Heart left ventricle (tissue), 16 donors: ENCODE measurements at regions not wholly inside any gene's neighbourhood (a gene's known extent, or its start where the extent isn't known, plus 50 kb on each side); places are given as distances from the start of the nearest gene placed in this dataset.

Experiments
- ATAC-seq, 4 donors: fragments of 200-7000 bp; cut with Tn5 transposase; one replicate each; pipeline ENCODE4 v1.9.1; 2020 to 2022; ENCODE audit warnings: moderate library complexity in 4 of 4, mild to moderate bottlenecking in 3 of 4, moderate number of reproducible peaks in 1 of 4
- DNase-seq, 5 donors: peaks; one replicate each; pipeline ENCODE4 v3.0.0-alpha.2; 2020
- H3K27ac ChIP-seq, 12 donors: fragments of 200-600 bp; sonication (generic) in 4 of 12; one replicate each; pipeline versions ENCODE4 v1.5.0 to v1.8.0; 2016 to 2022; ENCODE audit warnings: mild to moderate bottlenecking in 2 of 12
- H3K27me3 ChIP-seq, 9 donors: fragments of 200-600 bp; sonication (generic) in 2 of 9; one replicate each; pipeline versions ENCODE4 v1.5.1 to v1.8.0; 2016 to 2022; ENCODE audit warnings: mild to moderate bottlenecking in 3 of 9
- H3K36me3 ChIP-seq, 9 donors: fragments of 200-600 bp; sonication (generic) in 2 of 9; one replicate each; pipeline versions ENCODE4 v1.5.0 to v1.8.0; 2018 to 2022; ENCODE audit warnings: mild to moderate bottlenecking in 2 of 9
- H3K4me1 ChIP-seq, 12 donors: fragments of 200-600 bp; sonication (generic) in 4 of 12; one replicate each; pipeline versions ENCODE4 v1.5.0 to v1.8.0; 2016 to 2022; ENCODE audit warnings: mild to moderate bottlenecking in 3 of 12
- H3K4me3 ChIP-seq, 12 donors: fragments of 200-600 bp; sonication (generic) in 4 of 12; one replicate each; pipeline versions ENCODE4 v1.5.0 to v1.8.0; 2017 to 2022; ENCODE audit warnings: mild to moderate bottlenecking in 9 of 12, moderate library complexity in 4 of 12
- H3K9me3 ChIP-seq, 12 donors: fragments of 200-600 bp; sonication (generic) in 4 of 12; one replicate each; pipeline versions ENCODE4 v1.5.0 to v1.8.0; 2016 to 2022; ENCODE audit warnings: mild to moderate bottlenecking in 1 of 12
- CTCF ChIP-seq, 12 donors: fragments of 200-600 bp; sonication (generic) in 4 of 12; IDR thresholded peaks; one replicate each; pipeline versions ENCODE4 v1.5.0 to v1.8.0; 2018 to 2022; ENCODE audit warnings: antibody characterized with exemption in 12 of 12, mild to moderate bottlenecking in 5 of 12
- POLR2A ChIP-seq, 2 donors: fragments of 450-650 bp; IDR thresholded peaks; one replicate each; pipeline ENCODE4 v1.6.1; 2017; ENCODE audit warnings: antibody characterized with exemption in 2 of 2, mild to moderate bottlenecking in 2 of 2, moderate library complexity in 2 of 2
- WGBS, 4 donors: extraction: QIAGEN DNeasy Blood & Tissue Kit in 2 of 4; methylation state at CpG; one replicate each; pipeline versions ENCODE4 v1.1.5 to v1.1.7; 2013 to 2018; 5-methylcytosine and 5-hydroxymethylcytosine counted together
- intact Hi-C, 10 donors: fragments of 100-400 bp; cut with DNase I; formaldehyde crosslinking; loops; one replicate each; pipeline versions ENCODE4 v1.11.1 to v1.14.2; 2022
- donor health status: ischemic (EF 13 %, LVEDD 7.1; RV severe dilation, severe dysfunction).
- donor health status: healthy with polysubstance abuse.
- donor health status: DM: no; HTN: yes; CAD: no.
- donor health status: DM: no; HTN: no; CAD: no.
- donor health status: ischemic (EF 25% LVEDD 6.9; RV normal size, moderate dysfunction).
- donor health status: ischemic (EF 25% LVEDD 5.7; RV mildly dilated, moderate dysfunction).
- donor health status: healthy.
- donor health status: DM: yes; HTN: yes; CAD: no.
- donor health status: ischemic (EF 35%, LVEDD 5.7; RV mildly dilated, moderate dysfunction).
- donor health status: nonischemic (EF 11% LVEDD 7.7; RV severe dilation, severe dysfunction).
- donor health status: DM: yes; HTN: yes; CAD: no.
- donor health status: PGD.
- donor health status: ischemic (EF 29% LVEDD 5.4; RV normal size, mild dysfunction).
- donor health status: nonischemic (EF 23%, LVEDD 6.1; RV moderate dilation, normal function).

GRCh38 chr6:14063756-14064155 is 53.8 kb upstream of the CD83 start:
- WGBS, 4 donors = 53 to 63% (median 57%) methylated on average over 3 of the region's 3 CpGs

GRCh38 chr6:14065350-14065749 is 52.2 kb upstream of the CD83 start:
- no peak overlapping the region for H3K27ac ChIP-seq
- H3K27me3 ChIP-seq = peaks cover 0 to 4% (median 0%) of the 10 kb centered on the region in 9 donors
- H3K36me3 ChIP-seq = no peaks in the 10 kb centered on the region
- intact Hi-C loops = loop anchor here in 8 of 10 donors (5.0 to 10.0 kb wide), 6 partner anchors 153 to 733 kb away; no protein-coding TSS in a partner anchor
- no peak for TF ChIP-seq POLR2A (IDR thresholded peaks at IDR 0.05)
- WGBS, 4 donors = 81 to 94% (median 88%) methylated on average over 1 of the region's 1 CpG
- DNase-seq (no peak), ATAC-seq (no peak)
- H3K9me3 ChIP-seq = peaks cover 0 to 6% (median 0%) of the 10 kb centered on the region in 12 donors
- peaks cover 0 to 7% (median 0%) of the 10 kb centered on the region in 12 donors for H3K4me1 ChIP-seq
- no peak overlapping the region for H3K4me3 ChIP-seq

More at GRCh38 chr6:14063756-14064155, 53.8 kb upstream of the CD83 start:
- ATAC-seq (no peak), DNase-seq (no peak)
- Histone ChIP-seq H3K27me3 (peaks cover 0 to 4% (median 0%) of the 10 kb centered on the region in 9 donors), H3K9me3 (peaks cover 0 to 6% (median 0%) of the 10 kb centered on the region in 12 donors), H3K36me3 (no peaks in the 10 kb centered on the region), H3K27ac (no peak overlapping the region), H3K4me3 (no peak overlapping the region), H3K4me1 (peaks cover 0 to 7% (median 0%) of the 10 kb centered on the region in 12 donors)
- no peak for TF ChIP-seq CTCF (IDR thresholded peaks at IDR 0.05)
- no peak for TF ChIP-seq POLR2A (IDR thresholded peaks at IDR 0.05)
- intact Hi-C loops = loop anchor here in 4 of 10 donors (5.0 to 10.0 kb wide), 3 partner anchors 156 to 269 kb away; no protein-coding TSS in a partner anchor

- 7 to 14% (median 12%) methylated on average over 5 of the region's 5 CpGs for WGBS, 4 donors
- intact Hi-C loops = loop anchor here (1.0 to 10.0 kb wide), 10 partner anchors 155 to 735 kb away; no protein-coding TSS in a partner anchor
These were observed 50.7 kb upstream of the CD83 start for GRCh38 chr6:14066782-14067406.

GRCh38 chr6:14067656-14068055 is 49.9 kb upstream of the CD83 start:
- peaks cover 0 to 7% (median 0%) of the 10 kb centered on the region in 12 donors for H3K4me1 ChIP-seq
- DNase-seq = no peak
- TF ChIP-seq POLR2A (IDR thresholded peaks at IDR 0.05) = no peak
- TF ChIP-seq CTCF (IDR thresholded peaks at IDR 0.05) = no peak
- intact Hi-C loops = loop anchor here (1.0 to 10.0 kb wide), 10 partner anchors 155 to 735 kb away; no protein-coding TSS in a partner anchor
- H3K36me3 ChIP-seq = no peaks in the 10 kb centered on the region
- WGBS, 4 donors = 75 to 91% (median 87%) methylated on average over 3 of the region's 3 CpGs
- H3K27ac ChIP-seq = no peak overlapping the region
- no peak overlapping the region for H3K4me3 ChIP-seq
- H3K27me3 ChIP-seq = no peaks in the 10 kb centered on the region
- ATAC-seq = no peak
- H3K9me3 ChIP-seq = peaks cover 0 to under 1% (median 0%) of the 10 kb centered on the region in 12 donors

More at GRCh38 chr6:14066782-14067406, 50.7 kb upstream of the CD83 start:
- DNase-seq = no peak
- peaks cover 0 to 6% (median 0%) of the 10 kb centered on the region in 12 donors for H3K9me3 ChIP-seq
- H3K36me3 ChIP-seq = no peaks in the 10 kb centered on the region
- no peak overlapping the region for H3K4me3 ChIP-seq
- no peak overlapping the region for H3K27ac ChIP-seq
- peaks cover 0 to 4% (median 0%) of the 10 kb centered on the region in 9 donors for H3K27me3 ChIP-seq
- ATAC-seq = peak; percentile 32 to 84 (median 75)
- TF ChIP-seq POLR2A (IDR thresholded peaks at IDR 0.05) = no peak
- peak; percentile 49 to 78 (median 66) for TF ChIP-seq CTCF (IDR thresholded peaks at IDR 0.05)
- peaks cover 0 to 7% (median 0%) of the 10 kb centered on the region in 12 donors for H3K4me1 ChIP-seq
